ENCODE measurements at regions not wholly inside any gene's neighbourhood (a gene's known extent, or its start where the extent isn't known, plus 50 kb on each side); places are given as distances from the start of the nearest gene placed in this dataset.

DNA sequence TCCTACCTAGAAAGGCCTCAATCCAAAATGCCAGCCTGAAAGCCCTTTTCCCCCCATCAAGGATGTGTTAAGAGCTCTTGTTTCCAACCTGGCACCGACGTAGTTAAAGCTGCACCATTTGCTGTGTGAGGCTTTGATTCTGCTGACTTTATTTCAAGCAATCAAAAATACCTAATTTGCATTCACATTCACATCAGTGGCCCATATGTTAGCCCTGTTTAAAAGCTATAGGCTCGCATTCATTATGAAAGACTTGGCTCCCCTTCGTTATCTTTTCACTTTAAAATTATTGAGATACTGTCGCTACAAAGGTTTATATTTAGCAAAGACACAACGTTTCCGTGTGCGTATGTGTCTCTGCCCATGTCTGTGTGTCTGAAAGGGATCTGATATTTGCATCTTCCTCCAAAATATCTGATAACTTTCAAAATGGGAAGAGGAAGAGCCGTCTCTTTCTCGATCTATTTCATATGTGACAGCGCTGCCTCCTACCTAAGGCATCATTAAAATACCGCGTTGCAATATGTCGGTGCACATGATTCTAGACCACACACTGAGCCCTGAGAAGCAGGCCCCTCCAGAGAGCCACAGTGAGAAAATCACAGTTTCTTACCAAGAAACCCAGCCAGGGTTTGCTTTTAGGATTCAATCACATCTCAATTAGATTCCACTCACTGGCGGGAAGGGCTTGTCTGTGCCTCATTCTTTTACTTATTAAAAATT lies 57.1 kb upstream of the ITPRID1 start:
- intact Hi-C loops (cut with micrococcal nuclease) = no loop called here
- Mint-ChIP-seq H3K36me3 (ENCODE audit: insufficient read depth, unreplicated experiment) (no peaks in the 10 kb centered on the region), H3K4me1 (ENCODE audit: insufficient read depth, unreplicated experiment) (no peaks in the 10 kb centered on the region), H3K27me3 (ENCODE audit: insufficient read depth, unreplicated experiment) (no peaks in the 10 kb centered on the region), H3K27ac (ENCODE audit: low read depth, unreplicated experiment) (no peak overlapping the region), H3K9me3 (ENCODE audit: unreplicated experiment) (no peaks in the 10 kb centered on the region), H3K4me3 (ENCODE audit: unreplicated experiment) (no peak overlapping the region)
- CTCF ChIA-PET = interaction anchor here (0.6 to 3.4 kb wide), 5 partner anchors 14 to 264 kb away, joined by 3 to 23 read pairs (median 4); no protein-coding TSS in a partner anchor
- TF ChIP-seq, protein P1, sequence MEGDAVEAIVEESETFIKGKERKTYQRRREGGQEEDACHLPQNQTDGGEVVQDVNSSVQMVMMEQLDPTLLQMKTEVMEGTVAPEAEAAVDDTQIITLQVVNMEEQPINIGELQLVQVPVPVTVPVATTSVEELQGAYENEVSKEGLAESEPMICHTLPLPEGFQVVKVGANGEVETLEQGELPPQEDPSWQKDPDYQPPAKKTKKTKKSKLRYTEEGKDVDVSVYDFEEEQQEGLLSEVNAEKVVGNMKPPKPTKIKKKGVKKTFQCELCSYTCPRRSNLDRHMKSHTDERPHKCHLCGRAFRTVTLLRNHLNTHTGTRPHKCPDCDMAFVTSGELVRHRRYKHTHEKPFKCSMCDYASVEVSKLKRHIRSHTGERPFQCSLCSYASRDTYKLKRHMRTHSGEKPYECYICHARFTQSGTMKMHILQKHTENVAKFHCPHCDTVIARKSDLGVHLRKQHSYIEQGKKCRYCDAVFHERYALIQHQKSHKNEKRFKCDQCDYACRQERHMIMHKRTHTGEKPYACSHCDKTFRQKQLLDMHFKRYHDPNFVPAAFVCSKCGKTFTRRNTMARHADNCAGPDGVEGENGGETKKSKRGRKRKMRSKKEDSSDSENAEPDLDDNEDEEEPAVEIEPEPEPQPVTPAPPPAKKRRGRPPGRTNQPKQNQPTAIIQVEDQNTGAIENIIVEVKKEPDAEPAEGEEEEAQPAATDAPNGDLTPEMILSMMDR (IDR thresholded peaks at IDR 0.05; ENCODE audit: unreplicated experiment) = no peak
- no peak for DNase-seq (ENCODE audit: unreplicated experiment)
- POLR2A ChIA-PET = interaction anchor here (1.5 kb wide), 1 partner anchor 39 kb away, joined by 4 read pairs; no protein-coding TSS in a partner anchor
- BruUV-seq (replicated peaks) = no TSS peak

DNA sequence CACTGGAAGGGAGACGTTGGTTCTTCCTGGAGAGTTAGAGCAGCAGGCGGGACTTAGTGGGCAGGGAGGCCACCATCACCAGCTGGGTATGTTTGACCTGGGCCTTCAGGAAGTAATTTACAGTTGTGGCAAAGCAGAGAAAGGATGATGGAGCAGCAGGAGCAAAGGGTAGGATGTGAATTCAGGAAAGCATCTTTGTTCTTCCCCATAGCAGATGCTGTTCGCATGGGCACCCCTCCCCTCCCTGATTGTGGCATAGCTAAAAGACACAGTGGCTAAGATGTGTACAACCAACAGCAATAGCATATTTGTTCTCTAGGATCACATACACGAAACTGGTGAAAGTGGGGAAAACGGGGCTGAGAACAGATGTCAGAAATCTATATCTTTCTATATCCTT lies 56.3 kb upstream of the ITPRID1 start:
- Mint-ChIP-seq H3K27me3 (ENCODE audit: insufficient read depth, unreplicated experiment) (no peaks in the 10 kb centered on the region), H3K9me3 (ENCODE audit: unreplicated experiment) (no peaks in the 10 kb centered on the region)

DNA sequence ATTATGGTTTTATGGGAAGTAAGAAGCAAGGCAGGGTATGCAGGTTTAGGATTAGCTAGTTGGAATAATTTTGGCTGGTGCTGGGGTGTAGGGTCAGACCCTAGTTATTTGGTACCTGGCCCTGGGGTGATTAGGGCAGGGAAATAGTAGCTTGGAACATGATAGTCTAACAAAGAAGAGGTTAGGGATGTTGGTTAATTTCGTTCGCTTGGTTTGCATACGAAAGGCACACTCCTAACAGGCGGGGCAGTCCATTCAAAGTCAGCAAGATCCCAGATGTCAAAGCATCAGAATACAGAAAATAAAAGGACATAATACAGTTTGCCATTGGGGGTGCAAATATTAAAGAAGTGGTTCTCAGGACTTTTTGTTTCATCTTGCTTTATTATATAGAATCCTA lies 55.7 kb upstream of the ITPRID1 start:
- intact Hi-C loops (cut with micrococcal nuclease) = no loop called here
- CTCF ChIA-PET = interaction anchor here (0.5 to 3.4 kb wide), 2 partner anchors 15 to 70 kb away, joined by 3 to 23 read pairs; no protein-coding TSS in a partner anchor
- no peaks in the 10 kb centered on the region for H3K36me3 Mint-ChIP-seq (ENCODE audit: insufficient read depth, unreplicated experiment)

More for the DNA sequence above, 56.3 kb upstream of the ITPRID1 start:
- TF ChIP-seq, protein P1 (IDR thresholded peaks at IDR 0.05; ENCODE audit: unreplicated experiment) = no peak
- ChIA-PET CTCF (interaction anchor here (0.7 to 3.4 kb wide), 2 partner anchors 14 to 265 kb away, joined by 3 to 23 read pairs; no protein-coding TSS in a partner anchor), POLR2A (no interaction called here)
- Mint-ChIP-seq H3K27ac (ENCODE audit: low read depth, unreplicated experiment) (no peak overlapping the region), H3K4me3 (ENCODE audit: unreplicated experiment) (no peak overlapping the region), H3K36me3 (ENCODE audit: insufficient read depth, unreplicated experiment) (no peaks in the 10 kb centered on the region), H3K4me1 (ENCODE audit: insufficient read depth, unreplicated experiment) (no peaks in the 10 kb centered on the region)
- DNase-seq (ENCODE audit: unreplicated experiment) = no peak
- intact Hi-C loops (cut with micrococcal nuclease) = no loop called here
- BruUV-seq (replicated peaks) = no TSS peak

DNA sequence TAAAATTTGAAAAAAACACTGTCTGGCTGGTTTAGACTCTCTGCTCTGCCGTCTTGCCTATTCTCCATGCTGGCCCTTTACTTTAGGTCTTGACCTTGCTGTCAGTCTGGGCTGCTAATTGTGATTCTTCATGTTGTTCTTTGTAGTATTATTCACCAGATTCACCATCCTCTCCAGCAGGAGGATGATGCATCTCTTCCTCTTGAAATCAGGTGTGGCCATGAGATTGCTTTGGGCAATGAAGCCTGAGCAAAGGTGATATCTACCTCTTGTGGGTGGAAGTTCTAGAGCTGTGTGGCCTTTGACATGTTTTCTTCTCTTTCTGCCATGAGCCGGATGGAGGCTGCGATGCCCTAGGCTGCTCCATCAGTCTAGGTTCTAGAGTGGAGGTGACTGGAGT lies 51.3 kb upstream of the ITPRID1 start:
- Mint-ChIP-seq H3K27me3 (ENCODE audit: insufficient read depth, unreplicated experiment) (no peaks in the 10 kb centered on the region), H3K27ac (ENCODE audit: low read depth, unreplicated experiment) (no peak overlapping the region), H3K36me3 (ENCODE audit: insufficient read depth, unreplicated experiment) (no peaks in the 10 kb centered on the region), H3K9me3 (ENCODE audit: unreplicated experiment) (no peaks in the 10 kb centered on the region), H3K4me1 (ENCODE audit: insufficient read depth, unreplicated experiment) (peaks cover 6% of the 10 kb centered on the region), H3K4me3 (ENCODE audit: unreplicated experiment) (no peak overlapping the region)
- intact Hi-C loops (cut with micrococcal nuclease) = no loop called here
- no peak for DNase-seq (ENCODE audit: unreplicated experiment)
- CTCF ChIA-PET = interaction anchor here (0.8 to 2.5 kb wide), 5 partner anchors 11 to 171 kb away, joined by 3 to 25 read pairs (median 4); no protein-coding TSS in a partner anchor
- POLR2A ChIA-PET = no interaction called here
- BruUV-seq (replicated peaks) = no TSS peak
- TF ChIP-seq, protein P1 (IDR thresholded peaks at IDR 0.05; ENCODE audit: unreplicated experiment) = no peak

More for the DNA sequence above, 55.7 kb upstream of the ITPRID1 start:
- no peak overlapping the region for H3K27ac Mint-ChIP-seq (ENCODE audit: low read depth, unreplicated experiment)
- POLR2A ChIA-PET = no interaction called here
- no peak overlapping the region for H3K4me3 Mint-ChIP-seq (ENCODE audit: unreplicated experiment)
- no peaks in the 10 kb centered on the region for H3K27me3 Mint-ChIP-seq (ENCODE audit: insufficient read depth, unreplicated experiment)
- no peaks in the 10 kb centered on the region for H3K9me3 Mint-ChIP-seq (ENCODE audit: unreplicated experiment)
- BruUV-seq (replicated peaks) = no TSS peak
- DNase-seq (ENCODE audit: unreplicated experiment) = no peak
- no peaks in the 10 kb centered on the region for H3K4me1 Mint-ChIP-seq (ENCODE audit: insufficient read depth, unreplicated experiment)
- TF ChIP-seq, protein P1 (IDR thresholded peaks at IDR 0.05; ENCODE audit: unreplicated experiment) = no peak

Measured in MCF 10A (cell line).